Fibroblast of upper back skin (primary cell): ENCODE measurements at regions not wholly inside any gene's neighbourhood (a gene's known extent, or its start where the extent isn't known, plus 50 kb on each side); places are given as distances from the start of the nearest gene placed in this dataset.

Experiments used
- DNase-seq: peaks from one replicate; pipeline ENCODE4 v3.0.0-alpha.2; 2013

GRCh38 chr4:100284129-100284880 is 94.0 kb upstream of the DDIT4L start:
- DNase-seq, result no peak

- DNase-seq, result no peak
These were observed 90.5 kb upstream of the DDIT4L start for GRCh38 chr4:100280807-100281206.

GRCh38 chr4:100278567-100278966 is 88.3 kb upstream of the DDIT4L start:
- DNase-seq, result no peak

- no peak for DNase-seq
These were observed 79.2 kb upstream of the DDIT4L start for GRCh38 chr4:100269446-100269845.

GRCh38 chr4:100268789-100269188 is 78.5 kb upstream of the DDIT4L start:
- no peak for DNase-seq

GRCh38 chr4:100261346-100261745 is 71.1 kb upstream of the DDIT4L start:
- DNase-seq, result no peak

- no peak for DNase-seq
These were observed 68.4 kb upstream of the DDIT4L start for GRCh38 chr4:100258675-100259074.

- no peak for DNase-seq
These were observed 67.3 kb upstream of the DDIT4L start for GRCh38 chr4:100257567-100257966.

- DNase-seq, result no peak
These were observed 64.0 kb upstream of the DDIT4L start for GRCh38 chr4:100254237-100254636.

- no peak for DNase-seq
These were observed 58.2 kb upstream of the DDIT4L start for GRCh38 chr4:100248476-100248875.

GRCh38 chr4:100246697-100247096 is 56.4 kb upstream of the DDIT4L start:
- DNase-seq, result no peak

- no peak for DNase-seq
These were observed 54.1 kb upstream of the DDIT4L start for GRCh38 chr4:100244347-100244746.
